Neural cell (in vitro differentiated cells): ENCODE measurements at regions not wholly inside any gene's neighbourhood (a gene's known extent, or its start where the extent isn't known, plus 50 kb on each side); places are given as distances from the start of the nearest gene placed in this dataset.

Experiments used
- EP300 ChIP-seq: fragments of 450-650 bp; conservative IDR thresholded peaks from 2 replicates; pipeline ENCODE4 v1.6.1; 2014; ENCODE audit warnings: antibody characterized with exemption, mild to moderate bottlenecking, moderate library complexity; ENCODE audit not compliant: poor library complexity, severe bottlenecking
- EZH2 ChIP-seq: fragments of 200-600, 300-800 bp; shearing (Covaris generic), sonication (generic); IDR thresholded peaks from 2 replicates; pipeline ENCODE4 v1.6.1; 2014; ENCODE audit warnings: antibody characterized with exemption, low read length, borderline replicate concordance, mild to moderate bottlenecking; ENCODE audit not compliant: insufficient read depth, poor library complexity, severe bottlenecking
- POLR2AphosphoS5 ChIP-seq: IDR thresholded peaks from 2 replicates; pipeline ENCODE4 v1.6.1; 2012
- RAD21 ChIP-seq: fragments of 450-650 bp; conservative IDR thresholded peaks from 2 replicates; pipeline ENCODE4 v1.6.1; 2014; ENCODE audit warnings: antibody characterized with exemption, mild to moderate bottlenecking, moderate library complexity
- TF ChIP-seq, protein P1 (sequence below): fragments of 450-650 bp; IDR thresholded peaks from 2 replicates; pipeline ENCODE4 v1.5.1; 2014; ENCODE audit warnings: antibody characterized with exemption, mild to moderate bottlenecking, moderate library complexity; ENCODE audit not compliant: poor library complexity, severe bottlenecking
- TF ChIP-seq, protein P2 (sequence below): IDR thresholded peaks from 2 replicates; pipeline ENCODE4 v1.6.1; 2012; ENCODE audit warnings: borderline replicate concordance

DNA sequence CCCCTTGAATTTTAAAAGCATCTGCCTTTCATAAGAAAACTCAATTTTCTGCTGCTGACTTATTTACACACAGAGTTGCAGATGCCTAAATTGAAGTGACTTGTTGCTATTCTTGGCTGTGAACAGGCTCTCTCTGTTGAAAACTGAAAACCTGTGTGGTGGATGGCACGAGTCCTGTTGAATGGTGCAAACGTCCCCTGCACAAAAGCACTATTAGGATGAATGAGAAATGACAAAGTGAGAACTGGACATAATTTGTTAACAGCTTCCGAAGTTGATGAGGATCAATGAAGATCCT is 201.7 kb upstream of the PREP start:
- TF ChIP-seq, protein P1, sequence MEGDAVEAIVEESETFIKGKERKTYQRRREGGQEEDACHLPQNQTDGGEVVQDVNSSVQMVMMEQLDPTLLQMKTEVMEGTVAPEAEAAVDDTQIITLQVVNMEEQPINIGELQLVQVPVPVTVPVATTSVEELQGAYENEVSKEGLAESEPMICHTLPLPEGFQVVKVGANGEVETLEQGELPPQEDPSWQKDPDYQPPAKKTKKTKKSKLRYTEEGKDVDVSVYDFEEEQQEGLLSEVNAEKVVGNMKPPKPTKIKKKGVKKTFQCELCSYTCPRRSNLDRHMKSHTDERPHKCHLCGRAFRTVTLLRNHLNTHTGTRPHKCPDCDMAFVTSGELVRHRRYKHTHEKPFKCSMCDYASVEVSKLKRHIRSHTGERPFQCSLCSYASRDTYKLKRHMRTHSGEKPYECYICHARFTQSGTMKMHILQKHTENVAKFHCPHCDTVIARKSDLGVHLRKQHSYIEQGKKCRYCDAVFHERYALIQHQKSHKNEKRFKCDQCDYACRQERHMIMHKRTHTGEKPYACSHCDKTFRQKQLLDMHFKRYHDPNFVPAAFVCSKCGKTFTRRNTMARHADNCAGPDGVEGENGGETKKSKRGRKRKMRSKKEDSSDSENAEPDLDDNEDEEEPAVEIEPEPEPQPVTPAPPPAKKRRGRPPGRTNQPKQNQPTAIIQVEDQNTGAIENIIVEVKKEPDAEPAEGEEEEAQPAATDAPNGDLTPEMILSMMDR = no peak
- TF ChIP-seq POLR2AphosphoS5 (no peak), RAD21 (no peak), EP300 (no peak), EZH2 (no peak)
- TF ChIP-seq, protein P2, sequence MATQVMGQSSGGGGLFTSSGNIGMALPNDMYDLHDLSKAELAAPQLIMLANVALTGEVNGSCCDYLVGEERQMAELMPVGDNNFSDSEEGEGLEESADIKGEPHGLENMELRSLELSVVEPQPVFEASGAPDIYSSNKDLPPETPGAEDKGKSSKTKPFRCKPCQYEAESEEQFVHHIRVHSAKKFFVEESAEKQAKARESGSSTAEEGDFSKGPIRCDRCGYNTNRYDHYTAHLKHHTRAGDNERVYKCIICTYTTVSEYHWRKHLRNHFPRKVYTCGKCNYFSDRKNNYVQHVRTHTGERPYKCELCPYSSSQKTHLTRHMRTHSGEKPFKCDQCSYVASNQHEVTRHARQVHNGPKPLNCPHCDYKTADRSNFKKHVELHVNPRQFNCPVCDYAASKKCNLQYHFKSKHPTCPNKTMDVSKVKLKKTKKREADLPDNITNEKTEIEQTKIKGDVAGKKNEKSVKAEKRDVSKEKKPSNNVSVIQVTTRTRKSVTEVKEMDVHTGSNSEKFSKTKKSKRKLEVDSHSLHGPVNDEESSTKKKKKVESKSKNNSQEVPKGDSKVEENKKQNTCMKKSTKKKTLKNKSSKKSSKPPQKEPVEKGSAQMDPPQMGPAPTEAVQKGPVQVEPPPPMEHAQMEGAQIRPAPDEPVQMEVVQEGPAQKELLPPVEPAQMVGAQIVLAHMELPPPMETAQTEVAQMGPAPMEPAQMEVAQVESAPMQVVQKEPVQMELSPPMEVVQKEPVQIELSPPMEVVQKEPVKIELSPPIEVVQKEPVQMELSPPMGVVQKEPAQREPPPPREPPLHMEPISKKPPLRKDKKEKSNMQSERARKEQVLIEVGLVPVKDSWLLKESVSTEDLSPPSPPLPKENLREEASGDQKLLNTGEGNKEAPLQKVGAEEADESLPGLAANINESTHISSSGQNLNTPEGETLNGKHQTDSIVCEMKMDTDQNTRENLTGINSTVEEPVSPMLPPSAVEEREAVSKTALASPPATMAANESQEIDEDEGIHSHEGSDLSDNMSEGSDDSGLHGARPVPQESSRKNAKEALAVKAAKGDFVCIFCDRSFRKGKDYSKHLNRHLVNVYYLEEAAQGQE = no peak
